ENCODE measurements at regions not wholly inside any gene's neighbourhood (a gene's known extent, or its start where the extent isn't known, plus 50 kb on each side); places are given as distances from the start of the nearest gene placed in this dataset.

GRCh38 chr5:1722877-1723276 lies 76.8 kb downstream of the MRPL36 start:
- no peak overlapping the region for H2AFZ ChIP-seq (ENCODE audit: low read length)
- TF ChIP-seq EZH2 (IDR thresholded peaks at IDR 0.05; ENCODE audit: low read length, missing control alignments) (no peak), CTCF (conservative IDR thresholded peaks at IDR 0.05 in 1 of 2, IDR thresholded peaks at IDR 0.05 in 1 of 2; ENCODE audit: low read depth in 1 of 2, low read length in 2 of 2) (no peak)
- no peaks in the 10 kb centered on the region for H3K79me2 ChIP-seq (ENCODE audit: control insufficient read depth, insufficient read depth, low read length)
- no peaks in the 10 kb centered on the region for H4K20me1 ChIP-seq (ENCODE audit: control insufficient read depth, extremely low read depth, insufficient read depth, low read length)
- H3K9ac ChIP-seq (ENCODE audit: insufficient read depth, low read length) = no peak overlapping the region
- H3K4me1 ChIP-seq (ENCODE audit: control insufficient read depth, extremely low read depth, insufficient read depth, low read length) = no peaks in the 10 kb centered on the region
- H3K36me3 ChIP-seq (ENCODE audit: control insufficient read depth, insufficient read depth, low read length) = no peaks in the 10 kb centered on the region
- H3K4me2 ChIP-seq (ENCODE audit: extremely low read depth, insufficient read depth, low read length) = no peak overlapping the region
- no peaks in the 10 kb centered on the region for H3K27me3 ChIP-seq (ENCODE audit: control insufficient read depth, insufficient read depth, low read length)
- H3K4me3 ChIP-seq (replicated peaks in 1 of 4; ENCODE audit: control extremely low read depth in 1 of 4, insufficient read depth in 1 of 4, low read depth in 3 of 4, low read length in 4 of 4) = no peak overlapping the region
- DNase-seq (ENCODE audit: low read depth in 2 of 2) = no peak
- H3K27ac ChIP-seq (ENCODE audit: insufficient read depth, low read length) = no peak overlapping the region
- H3K9me3 ChIP-seq (ENCODE audit: control insufficient read depth, insufficient read depth, low read depth, low read length) = no peaks in the 10 kb centered on the region

- no peak for DNase-seq (ENCODE audit: low read depth in 2 of 2)
- no peaks in the 10 kb centered on the region for H3K4me1 ChIP-seq (ENCODE audit: control insufficient read depth, extremely low read depth, insufficient read depth, low read length)
- no peak overlapping the region for H3K4me3 ChIP-seq (replicated peaks in 1 of 4; ENCODE audit: control extremely low read depth in 1 of 4, insufficient read depth in 1 of 4, low read depth in 3 of 4, low read length in 4 of 4)
- TF ChIP-seq CTCF (conservative IDR thresholded peaks at IDR 0.05 in 1 of 2, IDR thresholded peaks at IDR 0.05 in 1 of 2; ENCODE audit: low read depth in 1 of 2, low read length in 2 of 2) (no peak), EZH2 (IDR thresholded peaks at IDR 0.05; ENCODE audit: low read length, missing control alignments) (no peak)
- no peak overlapping the region for H2AFZ ChIP-seq (ENCODE audit: low read length)
- no peaks in the 10 kb centered on the region for H3K36me3 ChIP-seq (ENCODE audit: control insufficient read depth, insufficient read depth, low read length)
- H3K4me2 ChIP-seq (ENCODE audit: extremely low read depth, insufficient read depth, low read length) = no peak overlapping the region
- no peaks in the 10 kb centered on the region for H4K20me1 ChIP-seq (ENCODE audit: control insufficient read depth, extremely low read depth, insufficient read depth, low read length)
- no peaks in the 10 kb centered on the region for H3K9me3 ChIP-seq (ENCODE audit: control insufficient read depth, insufficient read depth, low read depth, low read length)
- H3K27me3 ChIP-seq (ENCODE audit: control insufficient read depth, insufficient read depth, low read length) = no peaks in the 10 kb centered on the region
- H3K9ac ChIP-seq (ENCODE audit: insufficient read depth, low read length) = no peak overlapping the region
- no peaks in the 10 kb centered on the region for H3K79me2 ChIP-seq (ENCODE audit: control insufficient read depth, insufficient read depth, low read length)
- no peak overlapping the region for H3K27ac ChIP-seq (ENCODE audit: insufficient read depth, low read length)
Measured at GRCh38 chr5:1720396-1721110, 79.1 kb downstream of the MRPL36 start.

- no peaks in the 10 kb centered on the region for H3K27me3 ChIP-seq (ENCODE audit: control insufficient read depth, insufficient read depth, low read length)
- H3K9me3 ChIP-seq (ENCODE audit: control insufficient read depth, insufficient read depth, low read depth, low read length) = no peaks in the 10 kb centered on the region
- H3K4me2 ChIP-seq (ENCODE audit: extremely low read depth, insufficient read depth, low read length) = no peak overlapping the region
- no peak overlapping the region for H3K27ac ChIP-seq (ENCODE audit: insufficient read depth, low read length)
- H3K4me1 ChIP-seq (ENCODE audit: control insufficient read depth, extremely low read depth, insufficient read depth, low read length) = no peaks in the 10 kb centered on the region
- no peaks in the 10 kb centered on the region for H4K20me1 ChIP-seq (ENCODE audit: control insufficient read depth, extremely low read depth, insufficient read depth, low read length)
- no peaks in the 10 kb centered on the region for H3K79me2 ChIP-seq (ENCODE audit: control insufficient read depth, insufficient read depth, low read length)
- no peak overlapping the region for H2AFZ ChIP-seq (ENCODE audit: low read length)
- no peak for DNase-seq (ENCODE audit: low read depth in 2 of 2)
- H3K9ac ChIP-seq (ENCODE audit: insufficient read depth, low read length) = no peak overlapping the region
- H3K36me3 ChIP-seq (ENCODE audit: control insufficient read depth, insufficient read depth, low read length) = no peaks in the 10 kb centered on the region
- no peak for TF ChIP-seq CTCF (conservative IDR thresholded peaks at IDR 0.05 in 1 of 2, IDR thresholded peaks at IDR 0.05 in 1 of 2; ENCODE audit: low read depth in 1 of 2, low read length in 2 of 2)
- TF ChIP-seq EZH2 (IDR thresholded peaks at IDR 0.05; ENCODE audit: low read length, missing control alignments) = no peak
- H3K4me3 ChIP-seq (replicated peaks in 1 of 4; ENCODE audit: control extremely low read depth in 1 of 4, insufficient read depth in 1 of 4, low read depth in 3 of 4, low read length in 4 of 4) = no peak overlapping the region
Measured at GRCh38 chr5:1719860-1720259, 79.8 kb downstream of the MRPL36 start.

All from fibroblast of lung (primary cell).